Astrocyte (in vitro differentiated cells and primary cell): ENCODE measurements at regions not wholly inside any gene's neighbourhood (a gene's known extent, or its start where the extent isn't known, plus 50 kb on each side); places are given as distances from the start of the nearest gene placed in this dataset.
"Not testable (repeated sequence)": the region's sequence is repeated elsewhere in the genome, so short reads cannot be mapped to it uniquely, and the experiment has no call there.

Source experiments
- CTCF ChIP-seq: IDR thresholded peaks from 2 replicates; pipeline ENCODE4 v1.5.1; 2011; ENCODE audit warnings: low read depth, mild to moderate bottlenecking, inconsistent platforms, low read length, moderate library complexity; ENCODE audit not compliant: insufficient read depth
- EZH2 ChIP-seq: IDR thresholded peaks from 2 replicates; pipeline ENCODE4 v1.6.1; 2012; ENCODE audit warnings: mild to moderate bottlenecking, low read length, inconsistent platforms; ENCODE audit not compliant: insufficient read depth

GRCh38 chr9:66601472-66601871, 299.1 kb upstream of the ZNF658 start:
- TF ChIP-seq EZH2, CTCF: not testable (repeated sequence)
